Peyer's patch (tissue), 4 donors: ENCODE measurements at regions not wholly inside any gene's neighbourhood (a gene's known extent, or its start where the extent isn't known, plus 50 kb on each side); places are given as distances from the start of the nearest gene placed in this dataset.

Experiments
- CTCF ChIP-seq, 6 experiments: fragments of 450-650 bp in 4 of 6; fragments of 200-600 bp in 2 of 6; sonication (generic) in 1 of 6; IDR thresholded peaks; one replicate each; pipeline ENCODE4 v1.5.1; 2017 to 2019; ENCODE audit warnings: antibody characterized with exemption in 6 of 6, mild to moderate bottlenecking in 3 of 6, moderate library complexity in 1 of 6
- POLR2A ChIP-seq, 2 donors: fragments of 450-650 bp; IDR thresholded peaks; one replicate each; pipeline ENCODE4 v1.5.1; 2017; ENCODE audit warnings: antibody characterized with exemption in 2 of 2, mild to moderate bottlenecking in 2 of 2, moderate library complexity in 2 of 2

- TF ChIP-seq CTCF (IDR thresholded peaks at IDR 0.05) (no peak), POLR2A (IDR thresholded peaks at IDR 0.05) (no peak)
Observed at GRCh38 chr9:117938086-117938485, 233.9 kb downstream of the TLR4 start.
